IMR-90 (cell line): ENCODE measurements at regions not wholly inside any gene's neighbourhood (a gene's known extent, or its start where the extent isn't known, plus 50 kb on each side); places are given as distances from the start of the nearest gene placed in this dataset.

Experiments used
- ATAC-seq: fragments of 200-7000 bp; cut with Tn5 transposase; 2 replicates; pipeline ENCODE4 v1.9.1; 2020; ENCODE audit warnings: low read depth, mild to moderate bottlenecking, moderate library complexity
- BruUV-seq: library from RNA; stranded (reverse); fragments of 400-500 nt; replicated peaks from 2 replicates; lab custom pipeline; 2021; lab: Mats Ljungman, UMichigan
- CTCF ChIA-PET: fragments of 300-600 bp; formaldehyde crosslinking; extraction: SDS; loops from one replicate; lab custom pipeline; 2021; ENCODE audit warnings: antibody characterized with exemption; lab: Yijun Ruan, JAX
- POLR2A ChIA-PET: fragments of 300-600 bp; sonication (Branson Sonifier 250); formaldehyde crosslinking; loops from one replicate; lab custom pipeline; 2022; ENCODE audit warnings: antibody characterized with exemption; ENCODE audit not compliant: unreplicated experiment; lab: Charles Lee
- DNase-seq: peaks from one replicate; pipeline ENCODE4 v3.0.0; 2013
- H2AFZ ChIP-seq: replicated peaks from 2 replicates; pipeline ENCODE3; 2013; ENCODE audit warnings: low read length, mild to moderate bottlenecking; ENCODE audit not compliant: poor library complexity
- H2AK5ac ChIP-seq: 2 replicates; pipeline ENCODE4 v1.6.1; 2013; ENCODE audit warnings: low read depth, low read length, inconsistent platforms
- H2AK9ac ChIP-seq: replicated peaks from 2 replicates; pipeline ENCODE3; 2013; ENCODE audit warnings: mild to moderate bottlenecking, low read depth, low read length, moderate library complexity; ENCODE audit not compliant: poor library complexity
- H2BK120ac ChIP-seq: 2 replicates; pipeline ENCODE4 v1.6.1; 2013; ENCODE audit warnings: low read depth, low read length, inconsistent platforms
- H2BK15ac ChIP-seq: 3 replicates; pipeline ENCODE4 v1.6.1; 2013; ENCODE audit warnings: low read depth, low read length, inconsistent platforms
- H2BK20ac ChIP-seq: 2 replicates; pipeline ENCODE4 v1.6.1; 2013; ENCODE audit warnings: low read depth, mild to moderate bottlenecking, inconsistent platforms, low read length, moderate library complexity
- H2BK5ac ChIP-seq: 2 replicates; pipeline ENCODE4 v1.6.1; 2013; ENCODE audit warnings: mild to moderate bottlenecking, low read depth, low read length, inconsistent platforms; ENCODE audit not compliant: poor library complexity, severe bottlenecking
- H3K14ac ChIP-seq: replicated peaks from 2 replicates; pipeline ENCODE4 v1.6.1; 2013; ENCODE audit warnings: low read depth, low read length, inconsistent platforms
- H3K18ac ChIP-seq: 2 replicates; pipeline ENCODE4 v1.6.1; 2013; ENCODE audit warnings: low read depth, low read length, control low read depth
- H3K23ac ChIP-seq: 2 replicates; pipeline ENCODE4 v1.6.1; 2013; ENCODE audit warnings: low read depth, low read length, inconsistent platforms
- H3K27ac ChIP-seq: 2 replicates; pipeline ENCODE4 v1.5.1; 2013; ENCODE audit warnings: mild to moderate bottlenecking, control low read depth, low read length; ENCODE audit not compliant: insufficient read depth
- H3K27me3 ChIP-seq: 2 replicates; pipeline ENCODE4 v1.6.1; 2013; ENCODE audit warnings: low read length; ENCODE audit not compliant: control insufficient read depth, insufficient read depth
- H3K36me3 ChIP-seq: 2 replicates; pipeline ENCODE4 v1.6.1; 2013; ENCODE audit warnings: low read length, mixed read lengths; ENCODE audit not compliant: control insufficient read depth, insufficient read depth
- H3K4ac ChIP-seq: 2 replicates; pipeline ENCODE4 v1.6.1; 2013; ENCODE audit warnings: low read depth, low read length, inconsistent platforms
- H3K4me1 ChIP-seq: 2 replicates; pipeline ENCODE4 v1.6.1; 2013; ENCODE audit warnings: low read length, mixed read lengths; ENCODE audit not compliant: control insufficient read depth, insufficient read depth
- H3K4me2 ChIP-seq: 2 replicates; pipeline ENCODE4 v1.6.1; 2013; ENCODE audit warnings: low read depth, mild to moderate bottlenecking, control low read depth, low read length, moderate library complexity
- H3K4me3 ChIP-seq: 2 replicates; pipeline ENCODE4 v1.5.1; 2013; ENCODE audit warnings: low read depth, mild to moderate bottlenecking, control low read depth, low read length, moderate library complexity; ENCODE audit not compliant: insufficient read depth
- H3K56ac ChIP-seq: 2 replicates; pipeline ENCODE4 v1.6.1; 2013; ENCODE audit warnings: low read length, inconsistent platforms; ENCODE audit not compliant: insufficient read depth; ENCODE audit errors: extremely low read depth
- H3K79me1 ChIP-seq, 2 experiments: 2 replicates each; pipeline ENCODE4 v1.6.1; 2013; ENCODE audit warnings: low read length in 2 of 2, inconsistent platforms in 1 of 2, low read depth in 1 of 2
- H3K9ac ChIP-seq: 2 replicates; pipeline ENCODE4 v1.6.1; 2013; ENCODE audit warnings: low read depth, low read length, control low read depth
- H3K9me1 ChIP-seq: 2 replicates; pipeline ENCODE4 v1.6.1; 2013; ENCODE audit warnings: low read length, inconsistent platforms; ENCODE audit not compliant: insufficient read depth
- H3K9me3 ChIP-seq: 2 replicates; pipeline ENCODE4 v1.6.1; 2013; ENCODE audit warnings: low read length; ENCODE audit not compliant: control insufficient read depth, insufficient read depth
- H4K20me1 ChIP-seq: 2 replicates; pipeline ENCODE4 v1.6.1; 2013; ENCODE audit warnings: low read length, inconsistent platforms; ENCODE audit not compliant: insufficient read depth
- H4K5ac ChIP-seq: 2 replicates; pipeline ENCODE4 v1.6.1; 2013; ENCODE audit warnings: mild to moderate bottlenecking, low read depth, low read length, control low read depth
- H4K8ac ChIP-seq, 2 experiments: 2 replicates each; pipeline ENCODE4 v1.6.1; 2013; ENCODE audit warnings: low read depth in 2 of 2, low read length in 2 of 2, control low read depth in 1 of 2, inconsistent platforms in 1 of 2
- H4K91ac ChIP-seq: 2 replicates; pipeline ENCODE4 v1.6.1; 2013; ENCODE audit warnings: low read depth, low read length, inconsistent platforms; ENCODE audit not compliant: insufficient read depth
- BHLHE40 ChIP-seq: fragments of 150-350 bp; IDR thresholded peaks from 2 replicates; pipeline ENCODE4 v1.6.1; 2016; ENCODE audit warnings: mild to moderate bottlenecking, low read depth, low read length
- CEBPB ChIP-seq: IDR thresholded peaks from 2 replicates; pipeline ENCODE4 v1.6.1; 2012; ENCODE audit warnings: low read depth, low read length, improper control_type of control experiment
- MAZ ChIP-seq: IDR thresholded peaks from 2 replicates; pipeline ENCODE4 v1.6.1; 2012; ENCODE audit warnings: low read depth, mild to moderate bottlenecking, low read length, improper control_type of control experiment, moderate library complexity, borderline replicate concordance
- MXI1 ChIP-seq: IDR thresholded peaks from 2 replicates; pipeline ENCODE4 v1.6.1; 2012; ENCODE audit warnings: low read depth, mild to moderate bottlenecking, low read length, moderate library complexity, borderline replicate concordance
- NFE2L2 ChIP-seq: fragments of 150-350 bp; IDR thresholded peaks from 2 replicates; pipeline ENCODE4 v1.6.1; 2016; ENCODE audit warnings: low read depth, mild to moderate bottlenecking, low read length
- POLR2A ChIP-seq: IDR thresholded peaks from 2 replicates; pipeline ENCODE4 v1.6.1; 2012; ENCODE audit warnings: mild to moderate bottlenecking, low read depth, low read length
- RCOR1 ChIP-seq: IDR thresholded peaks from 2 replicates; pipeline ENCODE4 v1.6.1; 2012; ENCODE audit warnings: mild to moderate bottlenecking, low read length, improper control_type of control experiment; ENCODE audit not compliant: insufficient replicate concordance
- SMC3 ChIP-seq: fragments of 150-350 bp; IDR thresholded peaks from 2 replicates; pipeline ENCODE4 v1.6.1; 2016; ENCODE audit warnings: low read depth, mild to moderate bottlenecking, antibody characterized with exemption, low read length, moderate library complexity
- WGBS, 2 experiments: methylation state at CpG; one replicate each; pipeline versions ENCODE4 v1.1.5 to v1.1.7; 2013; ENCODE audit warnings: missing lambda C conversion rate in 2 of 2; ENCODE audit not compliant: insufficient read length in 1 of 2; ENCODE audit errors: extremely low coverage in 2 of 2; 5-methylcytosine and 5-hydroxymethylcytosine counted together
- dilution Hi-C: fragments of 300-500 bp; cut with HindIII; formaldehyde crosslinking; loops from one replicate; pipeline ENCODE4 v1.14.3; 2018; ENCODE audit warnings: low sequenced_read_pairs; ENCODE audit not compliant: unreplicated experiment
- in situ Hi-C: fragments of 300-500 bp; cut with MboI; formaldehyde crosslinking; loops from 3 replicates; pipeline ENCODE4 v1.14.3; 2019; ENCODE audit warnings: low sequenced_read_pairs, inconsistent platforms, mixed read lengths
- intact Hi-C: fragments of 100-400 bp; cut with micrococcal nuclease; formaldehyde crosslinking; loops from 2 replicates; pipeline ENCODE4 v1.10.0; 2022
- TF ChIP-seq, protein P1 (sequence below): fragments of 150-350 bp; IDR thresholded peaks from 2 replicates; pipeline ENCODE4 v1.6.1; 2017; ENCODE audit warnings: mild to moderate bottlenecking, antibody characterized with exemption, low read length, low read depth
- TF ChIP-seq, protein P2 (sequence below): conservative IDR thresholded peaks from 2 replicates; pipeline ENCODE4 v1.5.1; 2012; ENCODE audit warnings: mild to moderate bottlenecking, low read depth, low read length, improper control_type of control experiment
- TF ChIP-seq, protein P3 (sequence below): fragments of 150-350 bp; IDR thresholded peaks from 2 replicates; pipeline ENCODE4 v1.6.1; 2016; ENCODE audit warnings: low read depth, mild to moderate bottlenecking, low read length, moderate library complexity, borderline replicate concordance

DNA sequence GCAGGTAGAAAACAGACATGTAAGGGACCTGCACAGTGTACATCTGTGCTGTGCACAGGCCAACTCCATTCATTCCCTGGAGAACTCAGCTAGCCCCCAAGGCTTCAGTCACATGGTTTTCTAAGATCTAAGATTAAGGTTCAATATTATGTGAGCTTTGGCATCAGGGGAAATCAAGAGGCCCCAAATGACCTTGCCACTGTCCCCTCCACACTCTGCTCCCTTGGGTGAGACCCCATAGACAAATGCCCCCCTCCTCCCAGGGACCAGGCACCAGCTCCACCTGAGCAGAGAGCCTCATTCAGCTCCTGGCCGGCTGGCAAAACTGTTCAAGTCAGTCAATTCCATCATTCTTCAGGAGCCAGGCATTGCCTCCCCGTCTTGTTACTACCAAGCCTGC is 93.6 kb upstream of the TMEM18 start:
- intact Hi-C loops (no loop called here), dilution Hi-C loops (no loop called here), in situ Hi-C loops (no loop called here)
- H3K14ac ChIP-seq = no peak overlapping the region
- no peak overlapping the region for H3K23ac ChIP-seq
- H3K27ac ChIP-seq = no peak overlapping the region
- H3K18ac ChIP-seq = no peak overlapping the region
- H2BK20ac ChIP-seq = no peak overlapping the region
- H4K5ac ChIP-seq = no peak overlapping the region
- H3K27me3 ChIP-seq = no peaks in the 10 kb centered on the region
- H3K36me3 ChIP-seq = no peaks in the 10 kb centered on the region
- CTCF ChIA-PET = no interaction called here
- no peak overlapping the region for H4K91ac ChIP-seq
- no peak overlapping the region for H3K4me3 ChIP-seq
- H2BK120ac ChIP-seq = no peak overlapping the region
- no peak overlapping the region for H4K8ac ChIP-seq
- H3K9ac ChIP-seq = no peak overlapping the region
- WGBS, 2 experiments = 71% methylated on average over 2 of the region's 2 CpGs; no CpG with 5 or more reads in 1 of the 2 experiments
- DNase-seq = no peak
- POLR2A ChIA-PET = no interaction called here
- no peak overlapping the region for H3K56ac ChIP-seq
- TF ChIP-seq, protein P1, sequence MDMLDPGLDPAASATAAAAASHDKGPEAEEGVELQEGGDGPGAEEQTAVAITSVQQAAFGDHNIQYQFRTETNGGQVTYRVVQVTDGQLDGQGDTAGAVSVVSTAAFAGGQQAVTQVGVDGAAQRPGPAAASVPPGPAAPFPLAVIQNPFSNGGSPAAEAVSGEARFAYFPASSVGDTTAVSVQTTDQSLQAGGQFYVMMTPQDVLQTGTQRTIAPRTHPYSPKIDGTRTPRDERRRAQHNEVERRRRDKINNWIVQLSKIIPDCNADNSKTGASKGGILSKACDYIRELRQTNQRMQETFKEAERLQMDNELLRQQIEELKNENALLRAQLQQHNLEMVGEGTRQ = no peak
- TF ChIP-seq RCOR1 (no peak), BHLHE40 (no peak), MXI1 (no peak), MAZ (no peak), NFE2L2 (no peak), SMC3 (no peak), CEBPB (no peak), POLR2A (no peak)
- TF ChIP-seq, protein P2, sequence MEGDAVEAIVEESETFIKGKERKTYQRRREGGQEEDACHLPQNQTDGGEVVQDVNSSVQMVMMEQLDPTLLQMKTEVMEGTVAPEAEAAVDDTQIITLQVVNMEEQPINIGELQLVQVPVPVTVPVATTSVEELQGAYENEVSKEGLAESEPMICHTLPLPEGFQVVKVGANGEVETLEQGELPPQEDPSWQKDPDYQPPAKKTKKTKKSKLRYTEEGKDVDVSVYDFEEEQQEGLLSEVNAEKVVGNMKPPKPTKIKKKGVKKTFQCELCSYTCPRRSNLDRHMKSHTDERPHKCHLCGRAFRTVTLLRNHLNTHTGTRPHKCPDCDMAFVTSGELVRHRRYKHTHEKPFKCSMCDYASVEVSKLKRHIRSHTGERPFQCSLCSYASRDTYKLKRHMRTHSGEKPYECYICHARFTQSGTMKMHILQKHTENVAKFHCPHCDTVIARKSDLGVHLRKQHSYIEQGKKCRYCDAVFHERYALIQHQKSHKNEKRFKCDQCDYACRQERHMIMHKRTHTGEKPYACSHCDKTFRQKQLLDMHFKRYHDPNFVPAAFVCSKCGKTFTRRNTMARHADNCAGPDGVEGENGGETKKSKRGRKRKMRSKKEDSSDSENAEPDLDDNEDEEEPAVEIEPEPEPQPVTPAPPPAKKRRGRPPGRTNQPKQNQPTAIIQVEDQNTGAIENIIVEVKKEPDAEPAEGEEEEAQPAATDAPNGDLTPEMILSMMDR = no peak
- TF ChIP-seq, protein P3, sequence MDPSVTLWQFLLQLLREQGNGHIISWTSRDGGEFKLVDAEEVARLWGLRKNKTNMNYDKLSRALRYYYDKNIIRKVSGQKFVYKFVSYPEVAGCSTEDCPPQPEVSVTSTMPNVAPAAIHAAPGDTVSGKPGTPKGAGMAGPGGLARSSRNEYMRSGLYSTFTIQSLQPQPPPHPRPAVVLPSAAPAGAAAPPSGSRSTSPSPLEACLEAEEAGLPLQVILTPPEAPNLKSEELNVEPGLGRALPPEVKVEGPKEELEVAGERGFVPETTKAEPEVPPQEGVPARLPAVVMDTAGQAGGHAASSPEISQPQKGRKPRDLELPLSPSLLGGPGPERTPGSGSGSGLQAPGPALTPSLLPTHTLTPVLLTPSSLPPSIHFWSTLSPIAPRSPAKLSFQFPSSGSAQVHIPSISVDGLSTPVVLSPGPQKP = no peak
- no peak overlapping the region for H3K4ac ChIP-seq
- H4K20me1 ChIP-seq = no peaks in the 10 kb centered on the region
- no peak overlapping the region for H2AFZ ChIP-seq
- H2AK9ac ChIP-seq = no peak overlapping the region
- no peak for ATAC-seq
- H3K4me1 ChIP-seq = no peaks in the 10 kb centered on the region
- no TSS peak for BruUV-seq
- H3K79me1 ChIP-seq = no peaks in the 10 kb centered on the region
- no peak overlapping the region for H2AK5ac ChIP-seq
- no peak overlapping the region for H3K4me2 ChIP-seq
- no peaks in the 10 kb centered on the region for H3K9me1 ChIP-seq
- H3K9me3 ChIP-seq = peaks cover 13% of the 10 kb centered on the region; the same call in 1 of the 2 replicates
- H2BK15ac ChIP-seq = no peak overlapping the region
- H2BK5ac ChIP-seq = no peak overlapping the region
